SW 1271 (cell line): ENCODE measurements at regions not wholly inside any gene's neighbourhood (a gene's known extent, or its start where the extent isn't known, plus 50 kb on each side); places are given as distances from the start of the nearest gene placed in this dataset.
"Not testable (repeated sequence)": the region's sequence is repeated elsewhere in the genome, so short reads cannot be mapped to it uniquely, and the experiment has no call there.

Experiments used
- DNase-seq, 2 experiments: peaks; one replicate each; lab custom pipeline; 2025; lab: John Stamatoyannopoulos, UW

GRCh38 chr5:12745537-12745936 is 841.3 kb upstream of the CTNND2 start:
- no peak for DNase-seq

- no peak for DNase-seq
These were observed 839.3 kb upstream of the CTNND2 start for GRCh38 chr5:12743582-12743981.

GRCh38 chr5:12730354-12730753 is 826.1 kb upstream of the CTNND2 start:
- DNase-seq, result no peak

DNA sequence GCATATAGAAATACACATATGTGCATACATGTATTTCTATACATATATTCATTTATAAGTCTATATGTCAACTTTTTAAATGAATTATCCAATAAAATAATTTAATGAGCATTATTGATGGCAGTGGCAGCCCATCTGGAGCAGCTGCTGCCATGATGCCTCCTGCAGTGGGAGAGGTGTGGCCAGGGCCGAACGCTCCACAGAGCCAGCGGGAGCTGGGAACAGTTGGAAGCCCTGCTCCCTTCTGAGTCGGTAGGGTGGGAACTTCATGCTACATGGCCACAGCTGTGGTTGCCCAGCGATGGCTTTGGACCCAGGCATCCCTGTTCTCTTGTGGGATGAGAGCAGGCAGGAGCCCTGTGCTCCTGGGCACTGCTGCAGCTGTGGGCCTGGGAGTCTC is 812.4 kb upstream of the CTNND2 start:
- DNase-seq, result no peak

DNA sequence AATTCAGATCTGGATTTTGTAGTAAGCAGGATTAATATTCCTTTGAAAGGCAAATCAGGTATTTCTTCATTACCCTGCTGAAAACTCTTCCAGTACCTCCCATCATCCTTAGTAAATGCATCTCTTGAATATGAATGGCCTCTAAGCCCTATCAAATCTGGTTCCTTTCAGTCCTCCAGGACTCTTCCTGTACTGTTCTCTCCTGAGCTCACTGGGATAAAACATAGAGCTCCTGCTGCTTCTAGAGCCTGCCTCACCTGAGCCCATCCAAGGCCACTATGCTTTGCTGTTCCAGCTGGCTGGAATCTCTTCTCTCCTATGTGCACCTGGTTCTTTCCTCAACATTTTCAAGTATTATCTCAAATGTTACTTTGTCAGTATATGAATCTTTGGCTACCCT is 803.3 kb upstream of the CTNND2 start:
- DNase-seq, result no peak

- no peak for DNase-seq
These were observed 800.7 kb upstream of the CTNND2 start for GRCh38 chr5:12704955-12705354.

GRCh38 chr5:12703254-12703653 is 799.0 kb upstream of the CTNND2 start:
- no peak for DNase-seq

GRCh38 chr5:12695651-12696050 is 791.4 kb upstream of the CTNND2 start:
- no peak for DNase-seq

- DNase-seq, result no peak
These were observed 787.1 kb upstream of the CTNND2 start for GRCh38 chr5:12691330-12691729.

- DNase-seq, result no peak
These were observed 786.1 kb upstream of the CTNND2 start for GRCh38 chr5:12690361-12690760.

DNA sequence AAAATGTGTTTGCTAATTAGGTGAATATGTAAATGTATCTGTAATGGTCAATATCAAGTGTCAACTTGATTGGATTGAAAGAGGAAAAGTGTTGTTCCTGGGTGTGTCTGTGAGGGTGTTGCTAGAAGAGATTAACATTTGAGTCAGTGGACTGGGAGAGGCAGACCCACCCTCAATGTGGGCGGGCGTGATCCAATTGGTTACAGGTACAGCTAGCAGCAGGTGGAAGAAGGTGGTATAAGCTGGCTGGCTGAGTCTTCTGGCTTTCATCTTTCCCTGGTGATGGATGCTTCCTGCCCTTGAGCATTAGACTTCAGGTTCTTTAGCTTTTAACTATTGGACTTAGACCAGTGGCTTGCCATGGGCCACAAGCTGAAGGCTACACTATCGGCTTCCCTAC is 779.0 kb upstream of the CTNND2 start:
- DNase-seq, result no peak

DNA sequence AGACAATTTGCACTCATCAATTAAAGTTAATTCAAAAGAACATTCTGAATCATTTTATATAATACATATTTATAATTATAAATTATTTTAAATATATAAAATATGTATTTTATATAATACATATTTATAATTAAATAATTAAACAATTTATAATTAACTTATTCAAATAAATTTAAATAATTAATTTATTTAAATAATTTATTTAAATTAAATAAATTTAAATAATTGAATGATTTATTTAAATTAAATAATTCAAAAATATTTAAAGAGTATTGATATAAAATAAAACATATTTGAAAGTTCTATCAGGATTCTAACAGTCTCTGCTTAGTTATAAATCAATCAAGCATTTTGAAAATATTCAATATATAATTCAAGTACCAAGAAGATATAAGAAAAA is 775.5 kb upstream of the CTNND2 start:
- no peak for DNase-seq

GRCh38 chr5:12675959-12676358 is 771.7 kb upstream of the CTNND2 start:
- no peak for DNase-seq

GRCh38 chr5:12672141-12672540 is 767.9 kb upstream of the CTNND2 start:
- no peak for DNase-seq

DNA sequence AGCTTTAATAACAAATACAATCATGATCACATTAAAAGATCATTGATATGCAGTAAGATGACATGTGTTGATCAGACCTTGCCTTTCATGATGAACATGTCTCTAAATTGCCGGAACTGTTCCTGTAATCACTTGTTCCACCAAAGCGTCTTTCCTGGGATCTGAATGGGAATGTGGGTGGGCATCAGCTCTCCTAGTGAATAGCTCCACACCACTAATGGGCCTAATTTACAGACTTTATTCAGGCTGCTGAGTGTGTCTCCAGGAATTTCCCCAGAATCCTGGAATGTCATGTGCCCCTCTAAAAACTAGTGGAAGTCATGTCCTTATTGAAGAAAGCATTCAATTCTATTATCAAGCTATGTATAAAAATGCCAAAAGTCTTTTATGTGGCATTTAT is 765.1 kb upstream of the CTNND2 start:
- no peak for DNase-seq

DNA sequence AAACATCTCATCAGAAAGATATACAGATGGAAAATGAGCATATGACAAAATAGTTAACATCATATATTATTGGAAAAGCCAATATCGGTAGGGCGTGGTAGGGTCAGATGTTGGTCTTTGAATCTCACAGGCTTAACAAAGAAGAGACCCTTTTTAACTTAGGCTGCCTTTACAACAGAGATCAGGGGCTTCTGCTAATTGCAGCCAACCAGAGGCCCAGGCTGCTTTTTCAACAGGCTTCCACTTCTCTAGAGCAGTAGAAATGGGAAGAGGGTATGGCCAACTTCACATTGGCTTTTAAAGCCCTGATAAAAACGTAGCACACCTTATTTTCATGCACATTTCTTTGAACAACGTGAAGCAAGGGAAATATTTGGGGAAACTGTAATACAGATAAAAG is 764.3 kb upstream of the CTNND2 start:
- no peak for DNase-seq

DNA sequence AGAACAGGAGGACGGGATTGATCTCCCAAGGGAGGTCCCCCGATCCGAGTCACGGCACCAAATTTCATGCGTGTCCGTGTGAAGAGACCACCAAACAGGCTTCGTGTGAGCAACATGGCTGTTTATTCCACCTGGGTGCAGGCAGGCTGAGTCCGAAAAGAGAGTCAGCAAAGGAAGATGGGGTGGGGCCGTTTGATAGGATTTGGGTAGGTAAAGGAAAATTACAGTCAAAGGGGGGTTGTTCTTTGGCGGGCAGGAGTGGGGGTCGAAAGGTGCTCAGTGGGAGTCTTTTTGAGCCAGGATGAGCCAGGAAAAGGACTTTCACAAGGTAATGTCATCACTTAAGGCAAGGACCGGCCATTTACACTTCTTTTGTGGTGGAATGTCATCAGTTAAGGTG is 763.6 kb upstream of the CTNND2 start:
- DNase-seq, result not testable (repeated sequence)

DNA sequence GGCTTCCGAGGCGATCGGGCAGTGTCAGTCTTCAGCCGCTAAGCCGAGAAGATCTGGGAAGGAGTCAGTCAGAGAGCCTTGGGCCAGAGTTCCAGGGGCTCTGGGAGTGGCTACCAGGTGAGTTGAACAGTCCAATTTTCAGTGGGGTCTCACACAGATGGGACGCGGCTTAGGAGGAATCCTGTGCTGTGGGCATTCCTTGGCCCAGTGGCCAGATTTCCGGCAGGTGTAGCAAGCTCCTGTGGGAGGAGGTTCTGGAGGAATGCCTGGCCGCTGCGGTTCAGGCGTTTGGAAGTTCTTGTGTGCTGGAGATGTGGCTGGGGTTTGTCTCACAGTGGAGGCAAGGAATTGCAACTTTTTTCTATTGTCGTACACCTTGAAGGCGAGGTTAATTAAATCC is 761.5 kb upstream of the CTNND2 start:
- DNase-seq, result not testable (repeated sequence)

DNA sequence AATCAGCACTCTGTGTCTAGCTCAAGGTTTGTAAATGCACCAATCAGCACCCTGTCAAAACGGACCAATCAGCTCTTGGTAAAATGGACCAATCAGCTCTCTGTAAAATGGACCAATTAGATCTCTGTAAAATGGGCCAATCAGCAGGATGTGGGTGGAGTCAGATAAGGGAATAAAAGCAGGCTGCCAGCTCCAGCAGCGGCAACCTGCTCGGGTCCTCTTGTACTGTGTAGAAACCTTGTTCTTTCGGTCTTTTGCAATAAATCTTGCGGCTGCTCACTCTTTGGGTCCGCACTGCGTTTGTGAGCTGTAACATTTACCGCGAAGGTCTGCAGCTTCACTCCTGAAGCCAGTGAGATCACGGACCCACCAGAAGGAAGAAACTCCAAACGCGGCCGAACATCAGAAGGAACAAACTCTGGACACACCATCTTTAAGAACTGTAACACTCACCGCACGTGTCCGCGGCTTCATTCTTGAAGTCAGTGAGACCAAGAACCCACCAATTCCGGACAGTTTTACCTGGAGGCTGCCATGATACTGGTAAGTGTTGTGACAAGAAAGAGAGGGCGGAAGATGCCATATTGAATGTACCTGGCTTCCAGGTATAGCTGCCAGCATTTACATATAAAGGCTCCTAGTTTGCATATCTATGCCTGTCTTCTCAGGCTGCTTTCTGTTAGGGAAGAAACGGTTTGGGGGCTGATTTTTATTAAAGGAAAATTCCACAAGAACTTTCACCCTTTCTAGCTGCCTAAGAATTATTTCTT is 758.5 kb upstream of the CTNND2 start:
- no peak for DNase-seq

DNA sequence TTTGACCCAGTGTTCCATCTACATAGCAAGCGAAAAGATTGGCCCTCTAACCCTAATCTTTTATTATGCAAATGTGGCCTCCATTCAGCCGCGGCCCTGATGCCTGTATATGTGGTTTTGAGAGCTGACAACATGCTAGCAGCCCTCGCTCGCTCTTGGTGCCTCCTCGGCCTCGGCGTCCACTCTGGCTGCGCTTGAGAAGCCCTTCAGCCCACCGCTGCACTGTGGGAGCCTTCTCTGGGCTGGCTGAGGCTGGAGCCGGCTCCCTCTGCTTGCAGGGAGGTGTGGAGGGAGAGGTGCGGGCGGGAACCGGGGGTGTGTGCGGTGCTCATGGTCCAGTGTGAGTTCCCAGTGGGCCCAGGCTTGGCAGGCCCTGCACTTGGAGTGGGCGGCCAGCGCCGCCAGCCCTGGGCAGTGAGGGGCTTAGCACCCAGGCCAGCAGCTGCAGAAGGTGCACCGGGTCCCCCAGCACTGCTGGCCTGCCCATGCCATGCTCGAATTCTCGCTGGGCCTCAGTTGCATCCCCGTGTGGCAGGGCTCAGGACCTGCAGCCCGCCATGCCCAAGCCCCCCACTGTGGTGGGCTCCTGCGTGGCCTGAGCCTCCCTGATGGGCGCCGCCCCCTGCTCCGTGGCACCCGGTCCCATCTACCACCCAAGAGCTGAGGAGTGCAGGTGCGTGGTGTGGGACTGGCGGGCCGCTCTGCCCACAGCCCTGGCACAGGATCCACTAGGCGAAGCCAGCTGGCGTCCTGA is 757.5 kb upstream of the CTNND2 start:
- no peak for DNase-seq

DNA sequence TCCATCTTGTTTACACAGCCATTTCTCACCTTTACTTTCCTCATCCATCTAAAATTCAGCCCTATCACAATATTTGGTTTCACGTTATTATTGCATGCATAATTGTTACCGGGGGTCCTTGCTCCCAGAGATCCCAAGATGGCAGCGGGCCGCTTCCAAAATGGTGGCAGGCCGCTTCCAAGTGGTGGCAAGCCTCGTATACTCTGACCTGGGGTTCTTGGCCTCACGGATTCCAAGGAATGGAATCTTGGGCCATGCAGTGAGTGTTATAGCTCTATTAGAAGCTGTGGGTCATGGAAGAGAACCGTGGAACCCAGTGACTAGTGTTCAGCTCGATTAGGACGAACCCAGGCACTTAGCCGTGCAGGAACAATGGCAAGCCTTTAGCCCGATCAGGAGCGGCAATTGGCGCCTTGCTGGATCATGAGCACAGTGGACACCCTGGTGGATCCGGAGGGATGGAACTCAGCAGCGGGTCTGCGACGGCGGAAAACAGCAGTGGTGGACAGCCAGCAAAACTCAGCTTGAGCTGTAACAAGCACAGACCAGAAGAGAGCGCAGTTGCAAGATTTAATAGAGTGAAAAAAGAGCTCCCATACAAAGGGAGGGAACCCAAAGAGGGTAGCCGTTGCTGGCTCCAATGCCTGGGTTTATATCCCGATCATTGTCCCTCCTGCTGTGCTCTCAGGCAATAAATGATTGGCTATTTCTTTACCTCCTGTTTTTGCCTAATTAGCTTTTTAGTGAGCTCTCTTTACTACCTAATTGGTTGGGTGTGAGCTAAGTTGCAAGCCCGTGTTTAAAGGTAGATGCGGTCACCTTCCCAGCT is 756.2 kb upstream of the CTNND2 start:
- DNase-seq, result not testable (repeated sequence)

GRCh38 chr5:12659686-12660085 is 755.4 kb upstream of the CTNND2 start:
- DNase-seq, result no peak
